ENCODE measurements at regions not wholly inside any gene's neighbourhood (a gene's known extent, or its start where the extent isn't known, plus 50 kb on each side); places are given as distances from the start of the nearest gene placed in this dataset.
"Not testable (repeated sequence)": the region's sequence is repeated elsewhere in the genome, so short reads cannot be mapped to it uniquely, and the experiment has no call there.

DNA sequence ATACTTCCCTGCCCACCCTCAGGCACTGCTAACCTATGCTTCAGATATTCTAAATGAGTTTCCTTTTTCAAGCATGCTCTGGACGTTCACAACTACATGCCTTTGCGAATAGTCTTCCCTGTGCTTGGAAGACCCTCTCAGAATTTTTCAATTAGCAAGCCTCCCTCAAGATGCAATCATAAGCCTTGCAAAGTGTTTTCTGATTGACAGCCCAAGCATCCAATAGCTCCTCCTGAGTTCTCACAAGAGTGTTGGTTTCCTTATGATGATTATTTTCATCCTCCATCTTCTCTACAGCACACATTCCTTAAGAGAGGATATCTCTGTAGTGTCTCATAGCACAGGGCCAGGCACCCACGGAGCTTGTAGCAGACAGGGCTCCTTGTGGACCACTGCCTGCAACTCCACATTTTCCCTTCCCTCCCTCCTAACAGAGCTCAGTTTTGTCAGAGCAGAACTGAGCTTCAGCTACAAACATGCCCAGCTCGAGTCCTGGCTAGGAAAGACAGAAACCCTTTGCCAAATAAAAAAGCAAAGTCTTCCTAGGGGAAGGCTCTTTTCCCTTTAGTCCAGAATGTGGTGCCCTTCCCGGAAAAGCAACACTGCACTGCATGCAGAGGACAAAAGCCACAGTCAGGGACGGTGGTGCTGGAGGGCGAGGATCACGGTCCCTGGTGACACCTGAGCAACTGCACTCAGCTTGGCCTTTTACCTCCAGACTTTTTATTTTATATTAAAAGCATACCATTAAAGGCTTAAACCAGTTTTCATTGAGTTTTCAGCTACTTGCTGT is 819.8 kb upstream of the ID2 start:
- WGBS, 2 donors = 65 to 66% methylated on average over 8 of the region's 8 CpGs
- Histone ChIP-seq H3K36me3 (no peaks in the 10 kb centered on the region), H3K9me3 (no peaks in the 10 kb centered on the region), H3K27me3 (no peaks in the 10 kb centered on the region), H3K4me3 (no peak overlapping the region), H3K4me1 (no peaks in the 10 kb centered on the region), H3K27ac (no peak overlapping the region)
- no peak for TF ChIP-seq POLR2A (IDR thresholded peaks at IDR 0.05)
- TF ChIP-seq, protein P1, sequence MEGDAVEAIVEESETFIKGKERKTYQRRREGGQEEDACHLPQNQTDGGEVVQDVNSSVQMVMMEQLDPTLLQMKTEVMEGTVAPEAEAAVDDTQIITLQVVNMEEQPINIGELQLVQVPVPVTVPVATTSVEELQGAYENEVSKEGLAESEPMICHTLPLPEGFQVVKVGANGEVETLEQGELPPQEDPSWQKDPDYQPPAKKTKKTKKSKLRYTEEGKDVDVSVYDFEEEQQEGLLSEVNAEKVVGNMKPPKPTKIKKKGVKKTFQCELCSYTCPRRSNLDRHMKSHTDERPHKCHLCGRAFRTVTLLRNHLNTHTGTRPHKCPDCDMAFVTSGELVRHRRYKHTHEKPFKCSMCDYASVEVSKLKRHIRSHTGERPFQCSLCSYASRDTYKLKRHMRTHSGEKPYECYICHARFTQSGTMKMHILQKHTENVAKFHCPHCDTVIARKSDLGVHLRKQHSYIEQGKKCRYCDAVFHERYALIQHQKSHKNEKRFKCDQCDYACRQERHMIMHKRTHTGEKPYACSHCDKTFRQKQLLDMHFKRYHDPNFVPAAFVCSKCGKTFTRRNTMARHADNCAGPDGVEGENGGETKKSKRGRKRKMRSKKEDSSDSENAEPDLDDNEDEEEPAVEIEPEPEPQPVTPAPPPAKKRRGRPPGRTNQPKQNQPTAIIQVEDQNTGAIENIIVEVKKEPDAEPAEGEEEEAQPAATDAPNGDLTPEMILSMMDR (IDR thresholded peaks at IDR 0.05) = no peak
- no peak for DNase-seq
- intact Hi-C loops (cut with DNase I) = no loop called here

DNA sequence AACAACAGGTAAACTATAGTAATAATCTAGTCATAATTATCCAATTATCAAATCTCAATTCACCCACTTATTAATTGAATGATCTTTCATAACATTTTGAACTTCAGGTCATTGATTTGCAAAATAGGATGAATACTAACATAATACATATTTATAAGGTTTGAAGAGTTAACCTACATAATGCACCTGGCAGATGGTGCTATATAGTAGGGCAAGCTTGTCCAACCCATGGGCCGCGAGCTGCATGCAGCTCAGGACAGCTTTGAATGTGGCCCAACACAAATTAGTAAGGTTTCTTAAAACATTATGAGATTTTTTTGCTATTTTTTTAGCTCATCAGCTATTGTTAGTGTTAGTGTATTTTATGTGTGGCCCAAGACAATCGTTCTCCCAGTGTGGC is 815.8 kb upstream of the ID2 start:
- WGBS, 2 donors = 87 to 90% methylated on average over 3 of the region's 3 CpGs
- Histone ChIP-seq H3K27ac (no peak overlapping the region), H3K9me3 (no peaks in the 10 kb centered on the region), H3K27me3 (no peaks in the 10 kb centered on the region), H3K4me3 (no peak overlapping the region), H3K4me1 (no peaks in the 10 kb centered on the region), H3K36me3 (no peaks in the 10 kb centered on the region)
- no peak for DNase-seq
- TF ChIP-seq, protein P1 (IDR thresholded peaks at IDR 0.05) = no peak
- TF ChIP-seq POLR2A (IDR thresholded peaks at IDR 0.05) = no peak
- intact Hi-C loops (cut with DNase I) = no loop called here

DNA sequence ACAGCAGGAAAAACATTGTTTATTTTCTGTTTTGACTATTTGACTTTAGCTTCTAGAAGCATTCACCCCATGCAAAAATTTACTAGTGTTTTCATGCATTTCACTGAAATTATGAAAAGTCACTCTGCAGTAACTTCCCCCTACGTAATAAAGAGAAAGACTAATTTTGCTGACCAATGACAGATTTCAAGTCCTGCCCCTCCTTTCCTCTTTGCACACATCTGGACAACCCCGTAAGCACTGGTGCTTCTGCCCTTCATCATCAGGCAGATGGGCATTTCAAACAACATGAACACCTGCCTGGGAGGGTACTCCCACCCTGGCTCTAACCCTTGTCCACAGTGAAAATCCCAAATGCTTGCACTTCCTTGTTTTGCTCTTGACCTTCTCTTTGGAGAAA is 815.0 kb upstream of the ID2 start:
- Histone ChIP-seq H3K9me3 (no peaks in the 10 kb centered on the region), H3K27ac (no peak overlapping the region), H3K4me1 (no peaks in the 10 kb centered on the region), H3K27me3 (no peaks in the 10 kb centered on the region), H3K36me3 (no peaks in the 10 kb centered on the region), H3K4me3 (no peak overlapping the region)
- 67 to 77% methylated on average over 2 of the region's 2 CpGs for whole genome bisulfite sequencing, 2 donors
- no peak for TF ChIP-seq POLR2A (IDR thresholded peaks at IDR 0.05)
- TF ChIP-seq, protein P1 (IDR thresholded peaks at IDR 0.05) = no peak
- DNase-seq = no peak
- intact Hi-C loops (cut with DNase I) = no loop called here

DNA sequence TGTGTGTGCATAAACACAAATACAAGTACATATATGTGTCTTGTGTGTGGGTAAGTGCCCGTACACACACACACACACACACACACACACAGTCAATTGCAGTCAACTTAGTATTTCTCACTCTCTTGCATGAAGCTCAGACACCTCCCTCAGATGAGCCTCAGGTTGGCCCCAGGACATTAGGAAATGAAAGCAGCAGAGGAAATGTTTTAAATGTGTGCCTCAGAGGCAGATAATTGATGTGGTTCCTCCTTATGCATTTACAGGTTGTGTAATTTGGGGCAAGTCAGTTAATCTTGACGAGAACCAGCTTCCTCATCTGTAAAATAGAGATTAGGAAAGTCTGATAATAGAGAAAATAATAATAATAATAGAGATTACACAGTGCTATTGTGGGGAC is 814.0 kb upstream of the ID2 start:
- no peaks in the 10 kb centered on the region for H3K4me1 ChIP-seq
- intact Hi-C loops (cut with DNase I) = no loop called here
- TF ChIP-seq, protein P1 (IDR thresholded peaks at IDR 0.05) = no peak
- TF ChIP-seq POLR2A (IDR thresholded peaks at IDR 0.05) = no peak
- WGBS, 2 donors = 39 to 60% methylated on average over 2 of the region's 2 CpGs
- H3K4me3 ChIP-seq = no peak overlapping the region
- DNase-seq = no peak
- H3K9me3 ChIP-seq = no peaks in the 10 kb centered on the region
- H3K27me3 ChIP-seq = no peaks in the 10 kb centered on the region
- H3K27ac ChIP-seq = no peak overlapping the region
- H3K36me3 ChIP-seq = no peaks in the 10 kb centered on the region

DNA sequence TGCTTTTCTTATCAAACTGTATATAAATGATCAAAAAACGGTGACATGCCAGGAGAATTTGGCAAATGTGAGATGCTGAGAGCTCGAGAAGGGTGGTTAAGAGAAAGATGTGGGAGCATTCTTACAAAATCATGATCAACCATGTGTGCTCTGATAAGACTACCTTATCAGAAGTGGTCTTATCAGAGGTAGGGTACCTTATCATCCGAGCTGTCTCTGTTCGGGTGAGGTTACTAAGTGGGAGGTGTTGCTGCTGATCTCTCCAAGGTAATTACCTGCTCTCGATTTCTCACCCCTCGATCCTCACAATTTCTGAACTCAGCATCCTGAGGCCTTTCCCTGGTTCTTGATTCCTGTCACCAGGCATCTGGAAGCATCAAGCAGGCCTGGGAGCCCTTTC is 813.0 kb upstream of the ID2 start:
- H3K4me1 ChIP-seq = no peaks in the 10 kb centered on the region
- TF ChIP-seq POLR2A (IDR thresholded peaks at IDR 0.05) = no peak
- TF ChIP-seq, protein P1 (IDR thresholded peaks at IDR 0.05) = no peak
- no peak overlapping the region for H3K4me3 ChIP-seq
- H3K36me3 ChIP-seq = no peaks in the 10 kb centered on the region
- WGBS, 2 donors = 69 to 70% methylated on average over 6 of the region's 6 CpGs
- intact Hi-C loops (cut with DNase I) = no loop called here
- DNase-seq = no peak
- H3K27ac ChIP-seq = no peak overlapping the region
- no peaks in the 10 kb centered on the region for H3K27me3 ChIP-seq
- no peaks in the 10 kb centered on the region for H3K9me3 ChIP-seq

DNA sequence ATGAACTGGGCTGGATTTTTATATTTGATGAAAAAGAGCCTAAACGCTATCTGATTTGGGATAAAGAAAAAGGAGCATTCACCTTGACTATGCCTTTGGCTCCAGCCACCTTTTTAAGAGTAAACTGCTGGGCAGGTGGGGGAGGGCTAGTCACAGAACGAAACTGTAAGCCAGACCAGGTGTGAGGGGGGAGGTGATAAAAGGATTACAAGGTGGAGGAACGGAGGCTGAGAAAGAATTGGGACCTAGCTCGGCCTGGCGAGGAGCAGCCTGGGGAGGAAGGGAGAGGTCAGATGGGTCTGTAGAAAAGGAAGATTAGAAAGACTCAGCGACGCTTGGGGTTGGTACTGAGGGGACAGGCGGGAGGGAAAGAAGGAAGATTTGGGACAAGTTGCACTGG is 805.4 kb upstream of the ID2 start:
- H3K36me3 ChIP-seq; H3K27ac ChIP-seq; H3K4me1 ChIP-seq; H3K4me3 ChIP-seq; intact Hi-C loops (cut with DNase I); H3K27me3 ChIP-seq; DNase-seq; H3K9me3 ChIP-seq: not testable (repeated sequence)
- 80 to 91% methylated on average over 8 of the region's 8 CpGs for WGBS, 2 donors

DNA sequence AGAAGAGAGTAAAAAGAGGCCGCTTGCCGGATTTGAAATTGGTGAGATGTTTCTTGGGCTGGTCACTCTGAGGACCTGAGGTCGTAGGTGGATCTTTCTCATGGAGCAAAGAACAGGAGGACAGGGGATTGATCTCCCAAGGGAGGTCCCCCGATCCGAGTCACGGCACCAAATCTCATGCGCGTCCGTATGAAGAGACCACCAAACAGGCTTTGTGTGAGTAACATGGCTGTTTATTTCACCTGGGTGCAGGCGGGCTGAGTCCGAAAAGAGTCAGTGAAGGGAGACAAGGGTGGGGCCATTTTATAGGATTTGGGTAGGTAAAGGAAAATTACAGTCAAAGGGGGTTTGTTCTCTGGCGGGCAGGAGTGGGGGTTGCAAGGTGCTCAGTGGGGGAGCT is 803.6 kb upstream of the ID2 start:
- H3K36me3 ChIP-seq; H3K9me3 ChIP-seq; H3K27me3 ChIP-seq; H3K4me1 ChIP-seq; H3K4me3 ChIP-seq; intact Hi-C loops (cut with DNase I); DNase-seq; H3K27ac ChIP-seq: not testable (repeated sequence)
- WGBS, 2 donors = 92 to 95% methylated on average over 5 to 8 of the region's 12 CpGs
